ENCODE measurements at regions not wholly inside any gene's neighbourhood (a gene's known extent, or its start where the extent isn't known, plus 50 kb on each side); places are given as distances from the start of the nearest gene placed in this dataset.
A peak's percentile ranks its signal among the peaks of the same experiment; 100 is the strongest.

- peak; percentile 68 for DNase-seq
These were observed 93.9 kb upstream of the RASGRF1 start for GRCh38 chr15:79184465-79184892.

- DNase-seq: no peak
These were observed 89.7 kb upstream of the RASGRF1 start for GRCh38 chr15:79180318-79180717.

GRCh38 chr15:79179597-79179996 lies 89.0 kb upstream of the RASGRF1 start:
- DNase-seq: no peak

- DNase-seq: no peak
These were observed 88.6 kb upstream of the RASGRF1 start for GRCh38 chr15:79179108-79179561.

GRCh38 chr15:79178594-79178993 lies 88.0 kb upstream of the RASGRF1 start:
- DNase-seq: no peak

GRCh38 chr15:79176151-79176550 lies 85.6 kb upstream of the RASGRF1 start:
- DNase-seq: no peak

GRCh38 chr15:79172801-79173460 lies 82.4 kb upstream of the RASGRF1 start:
- DNase-seq: no peak

- DNase-seq: no peak
These were observed 81.5 kb upstream of the RASGRF1 start for GRCh38 chr15:79172032-79172481.

- no peak for DNase-seq
These were observed 80.9 kb upstream of the RASGRF1 start for GRCh38 chr15:79171320-79172031.

GRCh38 chr15:79170256-79170664 lies 79.7 kb upstream of the RASGRF1 start:
- no peak for DNase-seq

- DNase-seq: no peak
These were observed 79.0 kb upstream of the RASGRF1 start for GRCh38 chr15:79169526-79170133.

- no peak for DNase-seq
These were observed 78.4 kb upstream of the RASGRF1 start for GRCh38 chr15:79168922-79169456.

GRCh38 chr15:79167776-79168175 lies 77.2 kb upstream of the RASGRF1 start:
- no peak for DNase-seq

GRCh38 chr15:79166311-79166955 lies 75.9 kb upstream of the RASGRF1 start:
- no peak for DNase-seq

GRCh38 chr15:79164465-79164864 lies 73.9 kb upstream of the RASGRF1 start:
- no peak for DNase-seq

GRCh38 chr15:79164043-79164442 lies 73.5 kb upstream of the RASGRF1 start:
- no peak for DNase-seq

- DNase-seq: no peak
These were observed 72.8 kb upstream of the RASGRF1 start for GRCh38 chr15:79163395-79163794.

- DNase-seq: no peak
These were observed 71.4 kb upstream of the RASGRF1 start for GRCh38 chr15:79161837-79162508.

- no peak for DNase-seq
These were observed 69.6 kb upstream of the RASGRF1 start for GRCh38 chr15:79160211-79160610.

GRCh38 chr15:79157631-79158592 lies 67.3 kb upstream of the RASGRF1 start:
- no peak for DNase-seq

- DNase-seq: no peak
These were observed 66.3 kb upstream of the RASGRF1 start for GRCh38 chr15:79156704-79157375.

Measured in activated naive CD4-positive, alpha-beta T cell treated with Interleukin-2 at 50 U/mL for 16 hours (primary cell).